HEK293T (cell line): ENCODE measurements at regions not wholly inside any gene's neighbourhood (a gene's known extent, or its start where the extent isn't known, plus 50 kb on each side); places are given as distances from the start of the nearest gene placed in this dataset.

ENCODE experiments used
- ARNT ChIP-seq: fragments of 450-650 bp; IDR thresholded peaks from 2 replicates; pipeline ENCODE4 v1.6.1; 2017; ENCODE audit warnings: mild to moderate bottlenecking
- BHLHE40 ChIP-seq: fragments of 450-650 bp; IDR thresholded peaks from 2 replicates; pipeline ENCODE4 v1.6.1; 2016; ENCODE audit warnings: mild to moderate bottlenecking, moderate library complexity, borderline replicate concordance
- ELF4 ChIP-seq: fragments of 450-650 bp; IDR thresholded peaks from 2 replicates; pipeline ENCODE4 v1.6.1; 2017; ENCODE audit warnings: antibody characterized with exemption
- FOXA1 ChIP-seq: fragments of 450-650 bp; IDR thresholded peaks from 2 replicates; pipeline ENCODE4 v1.6.1; 2016; ENCODE audit warnings: mild to moderate bottlenecking
- FOXK2 ChIP-seq: fragments of 450-650 bp; IDR thresholded peaks from 2 replicates; pipeline ENCODE4 v1.6.1; 2016; ENCODE audit warnings: mild to moderate bottlenecking
- FOXM1 ChIP-seq: fragments of 450-650 bp; IDR thresholded peaks from 2 replicates; pipeline ENCODE4 v1.6.1; 2017; ENCODE audit warnings: mild to moderate bottlenecking, borderline replicate concordance
- HDGF ChIP-seq: fragments of 450-650 bp; IDR thresholded peaks from 2 replicates; pipeline ENCODE4 v1.6.1; 2017; ENCODE audit warnings: antibody characterized with exemption, borderline replicate concordance
- LEF1 ChIP-seq: fragments of 450-650 bp; IDR thresholded peaks from 2 replicates; pipeline ENCODE4 v1.6.1; 2017; ENCODE audit warnings: mild to moderate bottlenecking, borderline replicate concordance
- NFRKB ChIP-seq: fragments of 450-650 bp; IDR thresholded peaks from 2 replicates; pipeline ENCODE4 v1.6.1; 2016; ENCODE audit warnings: mild to moderate bottlenecking, moderate library complexity
- SP1 ChIP-seq: fragments of 450-650 bp; IDR thresholded peaks from 2 replicates; pipeline ENCODE4 v1.6.1; 2017
- SUZ12 ChIP-seq: fragments of 450-650 bp; IDR thresholded peaks from 2 replicates; pipeline ENCODE4 v1.6.1; 2016; ENCODE audit warnings: mild to moderate bottlenecking
- ZNF384 ChIP-seq: fragments of 450-650 bp; IDR thresholded peaks from 2 replicates; pipeline ENCODE4 v1.6.1; 2016
- TF ChIP-seq, protein P1 (sequence below): fragments of 450-650 bp; IDR thresholded peaks from 2 replicates; pipeline ENCODE4 v1.6.1; 2016

DNA sequence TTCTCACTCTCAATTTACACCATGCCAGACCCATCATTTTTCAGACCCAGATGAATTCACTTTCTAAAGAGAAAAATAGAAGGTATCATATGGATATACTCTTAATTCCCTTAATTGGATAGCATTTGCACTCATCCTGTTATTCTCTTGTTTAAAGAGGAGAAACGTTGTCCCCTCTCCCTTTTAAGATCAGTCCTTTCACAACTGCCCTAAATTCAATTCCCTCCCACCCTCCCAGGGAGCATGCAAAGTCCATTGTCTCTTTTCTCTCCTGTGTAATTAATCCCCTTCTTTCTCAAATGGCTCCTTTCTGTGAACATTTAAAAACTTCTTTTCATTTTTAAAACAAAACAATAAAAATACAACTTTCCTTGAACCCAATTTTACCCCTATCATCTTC is 124.7 kb upstream of the TLL1 start:
- TF ChIP-seq SP1 = no peak
- no peak for TF ChIP-seq LEF1
- no peak for TF ChIP-seq SUZ12
- TF ChIP-seq FOXM1 = no peak
- no peak for TF ChIP-seq BHLHE40
- no peak for TF ChIP-seq ZNF384
- TF ChIP-seq ELF4 = no peak
- TF ChIP-seq FOXA1 = no peak
- no peak for TF ChIP-seq ARNT
- TF ChIP-seq, protein P1, sequence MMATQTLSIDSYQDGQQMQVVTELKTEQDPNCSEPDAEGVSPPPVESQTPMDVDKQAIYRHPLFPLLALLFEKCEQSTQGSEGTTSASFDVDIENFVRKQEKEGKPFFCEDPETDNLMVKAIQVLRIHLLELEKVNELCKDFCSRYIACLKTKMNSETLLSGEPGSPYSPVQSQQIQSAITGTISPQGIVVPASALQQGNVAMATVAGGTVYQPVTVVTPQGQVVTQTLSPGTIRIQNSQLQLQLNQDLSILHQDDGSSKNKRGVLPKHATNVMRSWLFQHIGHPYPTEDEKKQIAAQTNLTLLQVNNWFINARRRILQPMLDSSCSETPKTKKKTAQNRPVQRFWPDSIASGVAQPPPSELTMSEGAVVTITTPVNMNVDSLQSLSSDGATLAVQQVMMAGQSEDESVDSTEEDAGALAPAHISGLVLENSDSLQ = no peak
- no peak for TF ChIP-seq NFRKB
- TF ChIP-seq FOXK2 = no peak
- TF ChIP-seq HDGF = no peak
